ENCODE measurements at regions not wholly inside any gene's neighbourhood (a gene's known extent, or its start where the extent isn't known, plus 50 kb on each side); places are given as distances from the start of the nearest gene placed in this dataset.

DNA sequence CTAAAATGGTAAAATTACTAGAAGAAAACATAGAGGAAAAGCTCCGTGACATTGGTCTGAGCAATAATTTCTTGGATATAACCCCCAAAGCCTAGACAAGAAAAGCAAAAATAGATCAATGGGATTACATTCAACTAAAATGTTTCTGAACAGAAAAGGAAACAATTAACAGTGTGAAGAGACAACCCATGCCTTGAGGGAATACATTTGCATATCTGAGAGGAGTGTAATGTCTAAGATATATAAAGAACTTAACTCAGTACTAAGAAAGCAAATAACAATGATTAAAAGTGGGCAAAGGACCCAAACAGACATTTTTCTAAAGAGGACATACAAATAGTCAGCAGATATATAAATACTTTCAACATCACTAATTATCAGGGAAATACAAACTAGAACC, 206.2 kb downstream of the VAPA start:
- TF ChIP-seq, protein P1, sequence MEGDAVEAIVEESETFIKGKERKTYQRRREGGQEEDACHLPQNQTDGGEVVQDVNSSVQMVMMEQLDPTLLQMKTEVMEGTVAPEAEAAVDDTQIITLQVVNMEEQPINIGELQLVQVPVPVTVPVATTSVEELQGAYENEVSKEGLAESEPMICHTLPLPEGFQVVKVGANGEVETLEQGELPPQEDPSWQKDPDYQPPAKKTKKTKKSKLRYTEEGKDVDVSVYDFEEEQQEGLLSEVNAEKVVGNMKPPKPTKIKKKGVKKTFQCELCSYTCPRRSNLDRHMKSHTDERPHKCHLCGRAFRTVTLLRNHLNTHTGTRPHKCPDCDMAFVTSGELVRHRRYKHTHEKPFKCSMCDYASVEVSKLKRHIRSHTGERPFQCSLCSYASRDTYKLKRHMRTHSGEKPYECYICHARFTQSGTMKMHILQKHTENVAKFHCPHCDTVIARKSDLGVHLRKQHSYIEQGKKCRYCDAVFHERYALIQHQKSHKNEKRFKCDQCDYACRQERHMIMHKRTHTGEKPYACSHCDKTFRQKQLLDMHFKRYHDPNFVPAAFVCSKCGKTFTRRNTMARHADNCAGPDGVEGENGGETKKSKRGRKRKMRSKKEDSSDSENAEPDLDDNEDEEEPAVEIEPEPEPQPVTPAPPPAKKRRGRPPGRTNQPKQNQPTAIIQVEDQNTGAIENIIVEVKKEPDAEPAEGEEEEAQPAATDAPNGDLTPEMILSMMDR (conservative IDR thresholded peaks at IDR 0.05): no peak
- no peak for TF ChIP-seq ZFX (IDR thresholded peaks at IDR 0.05)
